Hippocampal formation (tissue), 2 donors: ENCODE measurements at regions not wholly inside any gene's neighbourhood (a gene's known extent, or its start where the extent isn't known, plus 50 kb on each side); places are given as distances from the start of the nearest gene placed in this dataset.

ENCODE experiments used
- DNase-seq, 2 donors: peaks; one replicate each; lab custom pipeline; 2025; lab: John Stamatoyannopoulos, UW

GRCh38 chr14:54090274-54090673 lies 133.6 kb upstream of the BMP4 start:
- DNase-seq = no peak

DNA sequence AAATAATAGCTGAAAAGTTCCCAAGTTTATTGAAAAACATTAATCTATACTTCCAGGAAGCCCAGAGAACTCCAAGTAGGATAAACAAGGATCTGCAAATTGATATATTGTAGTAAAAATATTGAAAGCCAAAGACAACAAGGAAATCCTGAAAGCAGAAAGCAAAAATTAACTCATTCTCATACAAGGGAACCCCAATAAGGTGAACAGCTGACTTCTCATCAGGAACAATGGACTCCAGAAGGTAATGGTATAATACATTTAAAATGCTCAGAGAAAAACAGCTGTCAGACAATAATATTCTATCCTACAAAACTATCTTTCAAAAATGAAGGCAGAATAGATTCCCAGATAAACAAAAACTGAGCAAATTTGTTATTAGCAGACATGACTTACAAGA lies 138.1 kb upstream of the BMP4 start:
- DNase-seq = no peak

GRCh38 chr14:54098536-54098935 lies 141.9 kb upstream of the BMP4 start:
- no peak for DNase-seq

DNA sequence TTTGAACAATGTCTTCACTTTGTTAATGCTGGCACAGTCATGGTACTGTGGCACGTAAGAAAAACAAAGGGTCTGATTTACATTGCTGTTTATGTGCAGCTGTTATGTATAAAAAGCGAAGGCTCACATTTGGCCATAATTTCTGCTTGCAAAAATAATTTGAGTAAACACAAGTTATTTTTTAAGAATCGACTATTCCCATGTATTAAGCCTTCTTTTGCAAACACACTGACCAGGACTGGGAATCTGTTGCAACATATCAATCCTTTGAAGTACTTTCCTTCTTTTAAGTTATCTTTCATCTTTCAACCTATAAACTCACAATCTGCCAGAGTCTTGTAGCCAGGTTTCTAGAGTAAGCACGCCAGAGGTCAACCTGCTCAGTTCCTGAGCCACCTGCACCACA lies 145.4 kb upstream of the BMP4 start:
- no peak for DNase-seq

GRCh38 chr14:54102530-54102929 lies 145.9 kb upstream of the BMP4 start:
- DNase-seq = no peak

GRCh38 chr14:54104601-54105145 lies 148.0 kb upstream of the BMP4 start:
- no peak for DNase-seq

DNA sequence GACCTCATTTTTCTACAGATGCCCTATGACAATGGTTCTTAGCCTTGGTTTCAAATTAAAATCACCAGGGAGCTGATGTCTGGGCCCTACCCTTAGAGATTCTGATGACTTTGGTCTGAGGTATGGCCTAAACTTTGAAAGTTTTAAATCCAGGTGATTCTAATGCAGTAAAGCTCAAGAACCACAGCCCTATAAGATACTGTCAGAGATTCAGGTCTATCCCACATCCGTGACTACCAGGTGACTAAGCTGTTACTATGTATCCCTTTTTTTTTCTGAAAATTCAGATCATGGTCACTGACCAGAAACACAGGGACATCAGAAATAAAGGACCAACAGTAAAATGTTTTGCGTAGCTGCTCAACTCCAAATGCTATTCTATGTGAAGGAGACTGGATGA lies 148.8 kb upstream of the BMP4 start:
- DNase-seq = no peak

- no peak for DNase-seq
Measured at GRCh38 chr14:54105898-54106297, 149.3 kb upstream of the BMP4 start.

- DNase-seq = no peak
Measured at GRCh38 chr14:54106661-54107377, 150.2 kb upstream of the BMP4 start.

DNA sequence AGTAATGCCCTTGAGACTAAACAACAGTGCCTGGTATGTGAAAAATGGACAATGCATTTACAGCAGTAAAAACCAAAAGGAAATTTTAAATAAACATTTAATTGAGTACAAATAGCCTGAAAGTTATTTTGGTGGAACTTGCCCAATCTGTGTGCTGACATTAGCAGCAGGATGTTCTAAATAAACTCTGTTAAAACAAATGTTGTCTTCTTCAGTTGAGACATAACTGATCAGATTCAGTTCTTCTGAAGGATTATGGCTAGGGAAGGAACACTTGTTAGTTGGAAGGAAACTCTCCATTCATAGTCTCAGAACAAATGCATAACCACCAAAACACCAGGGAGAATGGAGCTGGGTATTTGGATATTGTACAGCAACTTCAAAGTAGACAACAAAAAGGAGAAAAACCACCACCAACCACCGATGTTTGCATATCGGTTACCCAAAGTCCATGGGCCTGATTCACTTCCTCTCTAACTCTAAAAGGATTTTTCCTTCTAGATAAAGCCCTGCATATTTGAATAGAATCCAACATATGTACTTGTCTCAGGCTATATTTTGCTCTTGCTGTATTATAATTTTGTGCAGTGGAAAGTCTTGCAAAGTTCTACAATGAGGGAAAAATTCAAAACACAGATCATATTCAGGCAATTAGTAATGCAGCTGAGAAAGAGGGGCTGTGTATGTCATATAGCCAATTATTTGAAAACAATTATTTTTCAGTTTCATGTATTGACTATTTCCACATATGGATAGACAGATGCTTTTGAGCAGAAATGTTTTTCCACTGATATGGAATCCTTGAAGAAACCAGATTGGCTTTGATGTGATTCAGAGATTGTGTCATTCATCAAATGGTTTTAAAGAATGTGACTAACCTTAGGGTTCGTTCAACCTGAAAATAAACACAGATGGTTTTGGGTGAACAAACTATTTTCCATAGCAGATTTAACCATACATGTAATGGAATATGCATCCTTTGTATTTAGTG lies 152.2 kb upstream of the BMP4 start:
- DNase-seq = no peak

DNA sequence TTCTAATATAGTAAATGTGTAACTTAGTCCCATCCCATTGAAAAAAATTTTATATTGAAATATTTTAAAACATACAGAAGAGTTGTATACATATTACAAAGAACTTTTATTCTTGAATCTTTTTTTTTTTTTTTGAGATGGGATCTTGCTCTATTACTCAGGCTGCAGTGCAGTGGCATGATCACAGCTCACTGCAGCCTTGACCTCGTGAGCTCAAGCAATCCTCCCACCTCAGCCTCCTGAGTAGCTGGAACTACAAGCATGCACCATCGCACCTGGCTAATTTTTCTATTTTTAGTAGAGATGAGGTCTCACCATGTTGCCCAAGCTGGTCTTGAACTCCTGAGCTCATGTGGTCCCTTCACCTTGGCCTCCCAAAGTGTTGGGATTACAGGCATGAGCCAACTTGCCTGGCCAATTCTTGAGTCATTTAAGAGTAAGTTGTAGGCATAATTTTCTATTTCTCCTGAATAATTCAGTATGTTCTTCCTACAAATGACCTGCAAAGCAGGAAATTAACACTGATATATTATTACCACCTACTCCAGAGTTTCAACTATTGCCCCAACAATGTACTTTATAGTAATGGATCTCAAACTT lies 153.0 kb upstream of the BMP4 start:
- no peak for DNase-seq

- no peak for DNase-seq
Measured at GRCh38 chr14:54114941-54115340, 158.3 kb upstream of the BMP4 start.

- no peak for DNase-seq
Measured at GRCh38 chr14:54116198-54116885, 159.7 kb upstream of the BMP4 start.

DNA sequence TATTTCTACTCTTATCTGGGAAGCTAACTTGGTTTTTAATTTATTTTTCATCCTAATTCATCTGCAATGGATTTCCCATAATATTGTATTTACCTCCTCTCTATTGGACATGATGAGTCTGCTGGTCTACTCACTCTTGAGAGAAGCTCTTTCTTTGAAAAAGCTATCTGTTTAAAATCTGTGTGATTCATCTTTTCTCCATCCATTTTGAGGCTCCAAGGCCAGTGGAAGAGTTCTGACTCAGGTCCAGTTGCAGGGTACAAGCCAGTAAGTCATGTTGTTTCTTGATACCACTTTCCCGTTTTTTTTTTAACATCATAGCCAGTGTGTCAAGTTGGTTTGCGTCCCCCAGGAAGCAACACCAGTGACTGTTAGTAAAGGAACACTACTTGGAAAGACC lies 160.3 kb upstream of the BMP4 start:
- no peak for DNase-seq

DNA sequence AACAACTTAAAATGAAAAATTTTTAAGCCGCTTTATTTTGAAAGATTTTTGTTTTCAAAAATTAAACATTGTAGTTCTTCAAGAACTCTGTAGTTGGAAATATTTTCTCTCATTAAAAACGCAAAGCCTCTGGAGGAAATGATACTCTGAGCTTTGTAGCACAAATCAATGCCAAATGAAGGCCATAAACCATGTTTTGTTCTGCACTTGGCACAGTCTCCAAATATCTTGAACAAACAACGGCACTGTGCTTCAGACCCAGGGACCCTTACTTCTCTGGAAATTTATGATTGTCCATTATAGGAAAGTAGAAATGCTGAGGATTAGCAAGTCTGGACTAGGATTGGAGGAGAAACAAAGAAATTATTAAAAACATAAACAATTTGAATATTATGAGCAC lies 160.8 kb upstream of the BMP4 start:
- no peak for DNase-seq

- DNase-seq = no peak
Measured at GRCh38 chr14:54117924-54118323, 161.3 kb upstream of the BMP4 start.

- DNase-seq = no peak
Measured at GRCh38 chr14:54120260-54120659, 163.6 kb upstream of the BMP4 start.

GRCh38 chr14:54121466-54122027 lies 164.9 kb upstream of the BMP4 start:
- DNase-seq = no peak

- no peak for DNase-seq
Measured at GRCh38 chr14:54123841-54124240, 167.2 kb upstream of the BMP4 start.

GRCh38 chr14:54125109-54125508 lies 168.5 kb upstream of the BMP4 start:
- DNase-seq = no peak

DNA sequence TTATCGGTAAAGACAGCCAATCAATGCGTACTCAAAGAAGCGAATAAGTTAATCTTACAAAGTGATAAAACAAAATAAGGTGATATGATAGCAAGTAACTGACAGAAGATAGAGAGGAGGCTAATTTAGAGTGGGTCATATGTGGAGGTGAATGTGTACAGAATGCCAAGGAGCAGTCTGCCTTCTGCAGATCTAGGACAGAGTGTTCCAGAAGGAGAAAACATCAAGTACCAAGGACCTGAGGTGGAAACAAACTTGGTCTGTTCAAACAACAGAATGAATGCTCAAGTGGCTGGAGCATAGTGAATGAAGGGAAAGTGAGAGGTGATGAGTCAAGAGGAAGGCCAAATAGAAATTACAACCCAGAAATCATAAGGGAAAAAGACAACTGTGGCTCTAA lies 170.3 kb upstream of the BMP4 start:
- DNase-seq = no peak

GRCh38 chr14:54127526-54127925 lies 170.9 kb upstream of the BMP4 start:
- no peak for DNase-seq
